HG02885 (cell line): ENCODE measurements at regions not wholly inside any gene's neighbourhood (a gene's known extent, or its start where the extent isn't known, plus 50 kb on each side); places are given as distances from the start of the nearest gene placed in this dataset.
"Not testable (repeated sequence)": the region's sequence is repeated elsewhere in the genome, so short reads cannot be mapped to it uniquely, and the experiment has no call there.

ENCODE experiments used
- ATAC-seq: cut with Tn5 transposase; IDR thresholded peaks from one replicate; pipeline ENCODE4 v1.9.1; 2021; ENCODE audit warnings: mild to moderate bottlenecking; ENCODE audit not compliant: unreplicated experiment, poor library complexity

- no peak for ATAC-seq
Observed at GRCh38 chr3:181554233-181554765, 157.4 kb upstream of the SOX2 start.

- no peak for ATAC-seq
Observed at GRCh38 chr3:181549266-181549665, 162.5 kb upstream of the SOX2 start.

- ATAC-seq, result no peak
Observed at GRCh38 chr3:181541414-181541813, 170.3 kb upstream of the SOX2 start.

GRCh38 chr3:181534781-181535221 lies 176.9 kb upstream of the SOX2 start:
- ATAC-seq, result no peak

- ATAC-seq, result no peak
Observed at GRCh38 chr3:181533811-181534210, 177.9 kb upstream of the SOX2 start.

- ATAC-seq, result no peak
Observed at GRCh38 chr3:181530584-181530983, 181.1 kb upstream of the SOX2 start.

- ATAC-seq, result no peak
Observed at GRCh38 chr3:181521831-181522230, 189.9 kb upstream of the SOX2 start.

- no peak for ATAC-seq
Observed at GRCh38 chr3:181518222-181518621, 193.5 kb upstream of the SOX2 start.

- ATAC-seq, result no peak
Observed at GRCh38 chr3:181512787-181513186, 198.9 kb upstream of the SOX2 start.

GRCh38 chr3:181510500-181510899 lies 201.2 kb upstream of the SOX2 start:
- no peak for ATAC-seq

GRCh38 chr3:181497358-181497757 lies 214.4 kb upstream of the SOX2 start:
- ATAC-seq, result no peak

GRCh38 chr3:181493423-181493822 lies 218.3 kb upstream of the SOX2 start:
- no peak for ATAC-seq

GRCh38 chr3:181488536-181488935 lies 223.2 kb upstream of the SOX2 start:
- ATAC-seq, result no peak

- ATAC-seq, result no peak
Observed at GRCh38 chr3:181487236-181487978, 224.3 kb upstream of the SOX2 start.

GRCh38 chr3:181486141-181486885 lies 225.4 kb upstream of the SOX2 start:
- no peak for ATAC-seq

- ATAC-seq, result no peak
Observed at GRCh38 chr3:181484026-181484425, 227.7 kb upstream of the SOX2 start.

- ATAC-seq, result not testable (repeated sequence)
Observed at GRCh38 chr3:181475146-181475545, 236.6 kb upstream of the SOX2 start.

GRCh38 chr3:181470349-181470748 lies 241.4 kb upstream of the SOX2 start:
- ATAC-seq, result no peak

GRCh38 chr3:181464033-181464694 lies 247.6 kb upstream of the SOX2 start:
- no peak for ATAC-seq

GRCh38 chr3:181461381-181461780 lies 250.3 kb upstream of the SOX2 start:
- ATAC-seq, result no peak

GRCh38 chr3:181459516-181459915 lies 252.2 kb upstream of the SOX2 start:
- ATAC-seq, result no peak
